ENCODE measurements at regions not wholly inside any gene's neighbourhood (a gene's known extent, or its start where the extent isn't known, plus 50 kb on each side); places are given as distances from the start of the nearest gene placed in this dataset.

- TF ChIP-seq, protein P1, sequence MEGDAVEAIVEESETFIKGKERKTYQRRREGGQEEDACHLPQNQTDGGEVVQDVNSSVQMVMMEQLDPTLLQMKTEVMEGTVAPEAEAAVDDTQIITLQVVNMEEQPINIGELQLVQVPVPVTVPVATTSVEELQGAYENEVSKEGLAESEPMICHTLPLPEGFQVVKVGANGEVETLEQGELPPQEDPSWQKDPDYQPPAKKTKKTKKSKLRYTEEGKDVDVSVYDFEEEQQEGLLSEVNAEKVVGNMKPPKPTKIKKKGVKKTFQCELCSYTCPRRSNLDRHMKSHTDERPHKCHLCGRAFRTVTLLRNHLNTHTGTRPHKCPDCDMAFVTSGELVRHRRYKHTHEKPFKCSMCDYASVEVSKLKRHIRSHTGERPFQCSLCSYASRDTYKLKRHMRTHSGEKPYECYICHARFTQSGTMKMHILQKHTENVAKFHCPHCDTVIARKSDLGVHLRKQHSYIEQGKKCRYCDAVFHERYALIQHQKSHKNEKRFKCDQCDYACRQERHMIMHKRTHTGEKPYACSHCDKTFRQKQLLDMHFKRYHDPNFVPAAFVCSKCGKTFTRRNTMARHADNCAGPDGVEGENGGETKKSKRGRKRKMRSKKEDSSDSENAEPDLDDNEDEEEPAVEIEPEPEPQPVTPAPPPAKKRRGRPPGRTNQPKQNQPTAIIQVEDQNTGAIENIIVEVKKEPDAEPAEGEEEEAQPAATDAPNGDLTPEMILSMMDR (IDR thresholded peaks at IDR 0.05): no peak
- peak in 1 of 3 donors; percentile 23 for DNase-seq
- no peaks in the 10 kb centered on the region for H3K36me3 ChIP-seq (ENCODE audit: low read depth)
- intact Hi-C loops (cut with DNase I, micrococcal nuclease): no loop called here
- no peaks in the 10 kb centered on the region for H3K4me1 ChIP-seq (ENCODE audit: low read depth)
- ATAC-seq: peak; percentile 32
- H3K4me3 ChIP-seq: no peak overlapping the region
- H3K9me3 ChIP-seq: peaks cover 5% of the 10 kb centered on the region
Measured at GRCh38 chr3:117898722-117899522, 1135.7 kb downstream of the IGSF11 start.

- H3K4me1 ChIP-seq (ENCODE audit: low read depth): no peaks in the 10 kb centered on the region
- ATAC-seq (no peak), DNase-seq (no peak)
- TF ChIP-seq, protein P1 (IDR thresholded peaks at IDR 0.05): no peak
- no peaks in the 10 kb centered on the region for H3K36me3 ChIP-seq (ENCODE audit: low read depth)
- no peak overlapping the region for H3K4me3 ChIP-seq
- intact Hi-C loops (cut with DNase I, micrococcal nuclease): no loop called here
- H3K9me3 ChIP-seq: no peaks in the 10 kb centered on the region
Measured at GRCh38 chr3:117903226-117903625, 1131.4 kb downstream of the IGSF11 start.

- no peak overlapping the region for H3K4me3 ChIP-seq
- H3K9me3 ChIP-seq: no peaks in the 10 kb centered on the region
- TF ChIP-seq, protein P1 (IDR thresholded peaks at IDR 0.05): no peak
- intact Hi-C loops (cut with DNase I, micrococcal nuclease): no loop called here
- H3K4me1 ChIP-seq (ENCODE audit: low read depth): no peaks in the 10 kb centered on the region
- DNase-seq (no peak), ATAC-seq (no peak)
- H3K36me3 ChIP-seq (ENCODE audit: low read depth): no peaks in the 10 kb centered on the region
Measured at GRCh38 chr3:117910820-117911521, 1123.7 kb downstream of the IGSF11 start.

DNA sequence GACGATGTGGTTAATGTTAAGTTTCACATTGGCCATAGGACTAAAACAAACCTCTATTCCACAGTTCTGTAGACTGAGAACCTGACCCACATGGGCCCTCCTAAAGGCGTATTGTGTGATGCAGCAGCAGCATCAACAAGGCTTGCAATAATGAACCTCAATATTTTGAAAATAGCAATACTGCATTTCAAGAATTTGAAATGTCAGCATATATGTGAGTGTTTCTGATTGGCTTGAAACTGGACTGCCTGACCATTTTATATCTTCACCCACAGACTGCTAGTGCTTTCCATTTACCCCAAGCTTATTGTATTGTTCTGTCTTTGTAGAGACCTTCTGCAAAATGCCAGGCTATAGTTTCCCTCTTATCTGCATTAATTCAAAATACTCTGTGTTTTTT, 1122.3 kb downstream of the IGSF11 start:
- TF ChIP-seq, protein P1 (IDR thresholded peaks at IDR 0.05): no peak
- DNase-seq (no peak), ATAC-seq (no peak)
- intact Hi-C loops (cut with DNase I, micrococcal nuclease): no loop called here
- Histone ChIP-seq H3K4me1 (ENCODE audit: low read depth) (no peaks in the 10 kb centered on the region), H3K4me3 (no peak overlapping the region), H3K9me3 (no peaks in the 10 kb centered on the region), H3K36me3 (ENCODE audit: low read depth) (no peaks in the 10 kb centered on the region)

- no peak for ATAC-seq
- Histone ChIP-seq H3K4me3 (no peak overlapping the region), H3K9me3 (no peaks in the 10 kb centered on the region), H3K4me1 (ENCODE audit: low read depth) (no peaks in the 10 kb centered on the region), H3K36me3 (ENCODE audit: low read depth) (no peaks in the 10 kb centered on the region)
- intact Hi-C loops (cut with DNase I, micrococcal nuclease): no loop called here
- TF ChIP-seq, protein P1 (IDR thresholded peaks at IDR 0.05): no peak
- no peak for DNase-seq
Measured at GRCh38 chr3:117914540-117915100, 1120.0 kb downstream of the IGSF11 start.
